MCF 10A (cell line): ENCODE measurements at regions not wholly inside any gene's neighbourhood (a gene's known extent, or its start where the extent isn't known, plus 50 kb on each side); places are given as distances from the start of the nearest gene placed in this dataset.

ENCODE experiments used
- BruUV-seq: library from RNA; stranded (reverse); fragments of 400-500 nt; replicated peaks from 2 replicates; lab custom pipeline; 2021; lab: Mats Ljungman, UMichigan
- CTCF ChIA-PET: fragments of 300-600 bp; sonication (Branson Sonifier 250); formaldehyde crosslinking; extraction: SDS; loops from one replicate; lab custom pipeline; 2021; ENCODE audit warnings: antibody characterized with exemption, inconsistent platforms; lab: Yijun Ruan, JAX
- POLR2A ChIA-PET: fragments of 300-600, 350-650 bp; sonication (Branson Sonifier 250); formaldehyde crosslinking; extraction: SDS; loops from one replicate; lab custom pipeline; 2020; ENCODE audit warnings: antibody characterized with exemption, inconsistent platforms; lab: Yijun Ruan, JAX
- DNase-seq: peaks from one replicate; pipeline ENCODE4 v3.0.0-alpha.2; 2018; ENCODE audit not compliant: unreplicated experiment
- H3K27ac Mint-ChIP-seq: one replicate; pipeline ENCODE4 v1.8.0; 2022; ENCODE audit warnings: mild to moderate bottlenecking, low read depth, mixed read lengths; ENCODE audit not compliant: unreplicated experiment
- H3K27me3 Mint-ChIP-seq: one replicate; pipeline ENCODE4 v1.8.0; 2022; ENCODE audit warnings: mixed read lengths; ENCODE audit not compliant: insufficient read depth, unreplicated experiment
- H3K36me3 Mint-ChIP-seq: one replicate; pipeline ENCODE4 v1.8.0; 2022; ENCODE audit warnings: mild to moderate bottlenecking, moderate library complexity, mixed read lengths; ENCODE audit not compliant: insufficient read depth, unreplicated experiment
- H3K4me1 Mint-ChIP-seq: one replicate; pipeline ENCODE4 v1.8.0; 2022; ENCODE audit warnings: mixed read lengths; ENCODE audit not compliant: insufficient read depth, unreplicated experiment
- H3K4me3 Mint-ChIP-seq: one replicate; pipeline ENCODE4 v1.8.0; 2022; ENCODE audit warnings: mild to moderate bottlenecking, moderate library complexity, mixed read lengths; ENCODE audit not compliant: unreplicated experiment
- H3K9me3 Mint-ChIP-seq: one replicate; pipeline ENCODE4 v1.8.0; 2022; ENCODE audit warnings: mixed read lengths; ENCODE audit not compliant: unreplicated experiment
- intact Hi-C: fragments of 100-400 bp; cut with micrococcal nuclease; formaldehyde crosslinking; loops from 2 replicates; pipeline ENCODE4 v1.14.1; 2022
- TF ChIP-seq, protein P1 (sequence below): fragments of 200-600 bp; IDR thresholded peaks from one replicate; pipeline ENCODE4 v1.8.0; 2022; ENCODE audit warnings: antibody characterized with exemption, mild to moderate bottlenecking; ENCODE audit not compliant: unreplicated experiment

DNA sequence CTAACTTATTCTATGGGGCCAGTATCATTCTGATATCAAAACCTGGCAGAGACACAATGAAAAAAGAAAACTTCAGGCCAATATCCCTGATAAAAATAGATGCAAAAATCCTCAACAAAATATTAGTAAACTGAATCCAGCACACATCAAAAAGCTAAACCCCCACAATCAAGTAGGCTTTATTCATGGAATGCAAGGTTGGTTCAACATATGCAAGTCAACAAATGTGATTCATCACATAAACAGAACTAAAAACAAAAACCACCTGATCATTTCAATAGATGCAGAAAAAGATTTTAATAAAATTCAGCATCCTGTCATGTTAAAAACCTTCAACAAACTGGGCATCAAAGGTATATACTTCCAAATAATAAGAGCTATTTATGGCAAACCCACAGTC lies 133.9 kb upstream of the SSTR4 start:
- CTCF ChIA-PET: interaction anchor here (1.2 to 1.8 kb wide), 3 partner anchors 14 to 178 kb away, joined by 3 to 7 read pairs (median 3); no protein-coding TSS in a partner anchor

GRCh38 chr20:22901921-22902320 lies 133.2 kb upstream of the SSTR4 start:
- Mint-ChIP-seq H3K27me3 (no peaks in the 10 kb centered on the region), H3K36me3 (peaks cover 6% of the 10 kb centered on the region), H3K9me3 (peaks cover 23% of the 10 kb centered on the region), H3K4me1 (no peaks in the 10 kb centered on the region), H3K4me3 (no peak overlapping the region), H3K27ac (no peak overlapping the region)
- intact Hi-C loops: no loop called here
- BruUV-seq: no TSS peak
- ChIA-PET POLR2A (no interaction called here), CTCF (interaction anchor here (0.7 to 1.8 kb wide), 4 partner anchors 13 to 279 kb away, joined by 3 to 7 read pairs (median 3); no protein-coding TSS in a partner anchor)
- TF ChIP-seq, protein P1, sequence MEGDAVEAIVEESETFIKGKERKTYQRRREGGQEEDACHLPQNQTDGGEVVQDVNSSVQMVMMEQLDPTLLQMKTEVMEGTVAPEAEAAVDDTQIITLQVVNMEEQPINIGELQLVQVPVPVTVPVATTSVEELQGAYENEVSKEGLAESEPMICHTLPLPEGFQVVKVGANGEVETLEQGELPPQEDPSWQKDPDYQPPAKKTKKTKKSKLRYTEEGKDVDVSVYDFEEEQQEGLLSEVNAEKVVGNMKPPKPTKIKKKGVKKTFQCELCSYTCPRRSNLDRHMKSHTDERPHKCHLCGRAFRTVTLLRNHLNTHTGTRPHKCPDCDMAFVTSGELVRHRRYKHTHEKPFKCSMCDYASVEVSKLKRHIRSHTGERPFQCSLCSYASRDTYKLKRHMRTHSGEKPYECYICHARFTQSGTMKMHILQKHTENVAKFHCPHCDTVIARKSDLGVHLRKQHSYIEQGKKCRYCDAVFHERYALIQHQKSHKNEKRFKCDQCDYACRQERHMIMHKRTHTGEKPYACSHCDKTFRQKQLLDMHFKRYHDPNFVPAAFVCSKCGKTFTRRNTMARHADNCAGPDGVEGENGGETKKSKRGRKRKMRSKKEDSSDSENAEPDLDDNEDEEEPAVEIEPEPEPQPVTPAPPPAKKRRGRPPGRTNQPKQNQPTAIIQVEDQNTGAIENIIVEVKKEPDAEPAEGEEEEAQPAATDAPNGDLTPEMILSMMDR: no peak
- no peak for DNase-seq

More for the DNA sequence above, 133.9 kb upstream of the SSTR4 start:
- H3K9me3 Mint-ChIP-seq: peaks cover 23% of the 10 kb centered on the region
- DNase-seq: no peak
- H3K4me3 Mint-ChIP-seq: no peak overlapping the region
- POLR2A ChIA-PET: interaction anchor here (0.6 kb wide), 1 partner anchor 31 kb away, joined by 3 read pairs; no protein-coding TSS in a partner anchor
- no peaks in the 10 kb centered on the region for H3K27me3 Mint-ChIP-seq
- no peak overlapping the region for H3K27ac Mint-ChIP-seq
- peaks cover 6% of the 10 kb centered on the region for H3K36me3 Mint-ChIP-seq
- no peaks in the 10 kb centered on the region for H3K4me1 Mint-ChIP-seq
- intact Hi-C loops: no loop called here
- TF ChIP-seq, protein P1: no peak
- BruUV-seq: no TSS peak

- H3K4me1 Mint-ChIP-seq: no peaks in the 10 kb centered on the region
- TF ChIP-seq, protein P1: no peak
- DNase-seq: no peak
- H3K9me3 Mint-ChIP-seq: peaks cover 23% of the 10 kb centered on the region
- no peak overlapping the region for H3K27ac Mint-ChIP-seq
- H3K36me3 Mint-ChIP-seq: peaks cover 6% of the 10 kb centered on the region
- CTCF ChIA-PET: interaction anchor here (0.6 kb wide), 1 partner anchor 219 kb away, joined by 3 read pairs; no protein-coding TSS in a partner anchor
- POLR2A ChIA-PET: no interaction called here
- no peaks in the 10 kb centered on the region for H3K27me3 Mint-ChIP-seq
- BruUV-seq: no TSS peak
- no peak overlapping the region for H3K4me3 Mint-ChIP-seq
- intact Hi-C loops: no loop called here
Observed at GRCh38 chr20:22904386-22904785, 130.7 kb upstream of the SSTR4 start.

DNA sequence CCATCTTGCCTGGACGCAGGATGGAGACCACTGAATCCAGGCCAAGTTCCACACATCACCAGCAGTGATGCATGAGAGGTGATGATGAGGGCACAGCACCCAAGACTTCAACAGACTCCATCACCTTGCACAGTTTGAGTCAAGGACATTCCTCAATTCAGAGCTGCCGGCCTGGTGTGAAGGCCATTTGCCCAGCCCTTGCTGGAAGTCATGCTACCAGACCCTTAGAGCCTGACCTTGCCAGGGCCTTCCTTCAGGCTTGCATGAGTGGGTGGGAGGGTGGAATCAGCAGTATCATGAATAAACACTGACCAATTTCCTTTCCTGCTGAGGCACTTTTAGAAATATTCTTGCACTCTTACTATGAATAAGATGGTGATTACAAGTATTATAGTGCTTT lies 130.2 kb upstream of the SSTR4 start:
- no peaks in the 10 kb centered on the region for H3K27me3 Mint-ChIP-seq
- H3K36me3 Mint-ChIP-seq: peaks cover 6% of the 10 kb centered on the region
- H3K27ac Mint-ChIP-seq: no peak overlapping the region
- intact Hi-C loops: no loop called here
- no peak overlapping the region for H3K4me3 Mint-ChIP-seq
- BruUV-seq: no TSS peak
- ChIA-PET CTCF (interaction anchor here (0.6 kb wide), 1 partner anchor 219 kb away, joined by 3 read pairs; no protein-coding TSS in a partner anchor), POLR2A (no interaction called here)
- peaks cover 22% of the 10 kb centered on the region for H3K9me3 Mint-ChIP-seq
- no peak for DNase-seq
- TF ChIP-seq, protein P1: no peak
- H3K4me1 Mint-ChIP-seq: no peaks in the 10 kb centered on the region
